K562 (cell line): ENCODE measurements at regions not wholly inside any gene's neighbourhood (a gene's known extent, or its start where the extent isn't known, plus 50 kb on each side); places are given as distances from the start of the nearest gene placed in this dataset.

Experiments
- ATAC-seq: fragments of 200-7000 bp; cut with Tn5 transposase; 3 replicates; pipeline ENCODE4 v1.9.1; 2020; ENCODE audit warnings: moderate library complexity
- BruUV-seq: library from RNA; stranded (reverse); fragments of 400-500 nt; replicated peaks from 2 replicates; lab custom pipeline; 2021; lab: Mats Ljungman, UMichigan
- CTCF ChIA-PET: fragments of 300-600 bp; formaldehyde crosslinking; extraction: SDS; loops from one replicate; lab custom pipeline; 2021; ENCODE audit warnings: low intra/inter-chr PET ratio; lab: Yijun Ruan, JAX
- POLR2A ChIA-PET: fragments of 300-600, 350-650 bp; sonication (Branson Sonifier 250); formaldehyde crosslinking; extraction: SDS; loops from one replicate; lab custom pipeline; 2021; ENCODE audit warnings: antibody characterized with exemption, inconsistent platforms; lab: Yijun Ruan, JAX
- DNase-seq, 4 experiments: peaks; one replicate each; pipeline versions ENCODE4 v3.0.0 to v3.0.0-alpha.2; 2011 to 2018; ENCODE audit warnings: low spot score in 3 of 4, mixed read lengths in 3 of 4; ENCODE audit errors: extremely low read depth in 1 of 4
- FAIRE-seq: peaks from 2 replicates; lab custom pipeline; 2011; peaks lifted over from hg19 to GRCh38; lab: Jason Lieb, UNC
- H2AFZ ChIP-seq: 2 replicates; pipeline ENCODE4 v1.6.0; 2011; ENCODE audit warnings: low read depth, low read length, control low read depth, inconsistent platforms
- H3K27ac ChIP-seq: fragments of 200-600 bp; 3 replicates; pipeline ENCODE4 v1.8.0; 2011; ENCODE audit warnings: low read depth, mild to moderate bottlenecking, control low read depth, inconsistent platforms, low read length, moderate library complexity, mixed read lengths; ENCODE audit errors: extremely low read depth
- H3K27me3 ChIP-seq, 2 experiments: fragments of 300-600 bp in 1 of 2; 2 replicates in 1 of 2; 3 replicates in 1 of 2; pipeline versions ENCODE4 v1.6.0 to v1.8.0; 2011; ENCODE audit warnings: inconsistent platforms in 2 of 2, low read length in 2 of 2, mild to moderate bottlenecking in 1 of 2, mixed read lengths in 1 of 2, moderate library complexity in 1 of 2; ENCODE audit not compliant: control insufficient read depth in 2 of 2, insufficient read depth in 2 of 2
- H3K36me3 ChIP-seq: fragments of 300-600 bp; 3 replicates; pipeline ENCODE4 v1.8.0; 2011; ENCODE audit warnings: mild to moderate bottlenecking, low read length, inconsistent platforms; ENCODE audit not compliant: control insufficient read depth, insufficient read depth
- H3K4me1 ChIP-seq, 2 experiments: fragments of 200-600 bp in 1 of 2; replicated peaks in 1 of 2; 2 replicates in 1 of 2; 3 replicates in 1 of 2; pipeline versions ENCODE4 v1.5.1 to v1.8.0; 2011; ENCODE audit warnings: inconsistent platforms in 2 of 2, low read length in 2 of 2, mild to moderate bottlenecking in 1 of 2, mixed read lengths in 1 of 2, moderate library complexity in 1 of 2; ENCODE audit not compliant: control insufficient read depth in 2 of 2, insufficient read depth in 2 of 2
- H3K4me2 ChIP-seq: 2 replicates; pipeline ENCODE4 v1.6.1; 2011; ENCODE audit warnings: low read length, control low read depth, inconsistent platforms, mixed read lengths; ENCODE audit not compliant: insufficient read depth
- H3K4me3 ChIP-seq: fragments of 200-600 bp; sonication (generic), shearing (Covaris generic); 2 replicates; pipeline ENCODE4 v1.5.1; 2016; ENCODE audit warnings: control low read depth, inconsistent platforms
- H3K79me2 ChIP-seq: fragments of 200-600 bp; 3 replicates; pipeline ENCODE4 v1.8.0; 2011; ENCODE audit warnings: low read length, inconsistent platforms; ENCODE audit not compliant: control insufficient read depth, insufficient read depth
- H3K9ac ChIP-seq, 2 experiments: 2 replicates each; pipeline versions ENCODE4 v1.6.0 to v1.6.1; 2011; ENCODE audit warnings: low read depth in 2 of 2, low read length in 2 of 2, control low read depth in 1 of 2, inconsistent platforms in 1 of 2, mild to moderate bottlenecking in 1 of 2, mixed read lengths in 1 of 2; ENCODE audit not compliant: insufficient read depth in 1 of 2
- H3K9me1 ChIP-seq: one replicate; pipeline ENCODE4 v1.6.0; 2011; ENCODE audit warnings: inconsistent platforms, mild to moderate bottlenecking, low read length, moderate library complexity; ENCODE audit not compliant: control insufficient read depth, insufficient read depth
- H3K9me3 ChIP-seq: replicated peaks from 2 replicates; pipeline ENCODE4 v1.5.1; 2011; ENCODE audit warnings: low read depth, low read length, inconsistent platforms; ENCODE audit not compliant: control insufficient read depth, insufficient read depth
- H4K20me1 ChIP-seq: replicated peaks from 2 replicates; pipeline ENCODE4 v1.6.1; 2011; ENCODE audit warnings: low read length, inconsistent platforms, mixed read lengths; ENCODE audit not compliant: control insufficient read depth, insufficient read depth
- HNRNPUL1 ChIP-seq: fragments of 200-400 bp; formaldehyde crosslinking; IDR thresholded peaks from 2 replicates; pipeline ENCODE4 v1.6.1; 2017; ENCODE audit warnings: low read length
- SMARCA4 ChIP-seq: fragments of 450-650 bp; IDR thresholded peaks from 2 replicates; pipeline ENCODE4 v1.6.1; 2016
- ZZZ3 ChIP-seq: fragments of 450-650 bp; IDR thresholded peaks from 2 replicates; pipeline ENCODE4 v1.6.1; 2016; ENCODE audit warnings: antibody characterized with exemption, mild to moderate bottlenecking, moderate library complexity
- WGBS: fragments of 100-300 bp; shearing (Covaris generic); methylation state at CpG from one replicate; pipeline ENCODE4 v1.1.6; 2016; ENCODE audit warnings: low coverage, mixed read lengths; ENCODE audit not compliant: insufficient coverage; ENCODE audit errors: missing lambda C conversion rate; 5-methylcytosine and 5-hydroxymethylcytosine counted together
- in situ Hi-C: fragments of 300-500 bp; cut with MboI; formaldehyde crosslinking; loops from 4 replicates; pipeline ENCODE4 v1.15.0; 2018; ENCODE audit warnings: inconsistent platforms, mixed read lengths
- intact Hi-C: fragments of 100-400 bp; cut with micrococcal nuclease; formaldehyde crosslinking; loops from 2 replicates; pipeline ENCODE4 v1.14.2; 2022
- TF ChIP-seq, protein P1 (sequence below): fragments of 250-450 bp; sonication (Bioruptor Pico); IDR thresholded peaks from 2 replicates; pipeline ENCODE4 v1.8.0; 2022; ENCODE audit warnings: inconsistent platforms, mild to moderate bottlenecking, moderate library complexity, borderline replicate concordance

- TF ChIP-seq, protein P1, sequence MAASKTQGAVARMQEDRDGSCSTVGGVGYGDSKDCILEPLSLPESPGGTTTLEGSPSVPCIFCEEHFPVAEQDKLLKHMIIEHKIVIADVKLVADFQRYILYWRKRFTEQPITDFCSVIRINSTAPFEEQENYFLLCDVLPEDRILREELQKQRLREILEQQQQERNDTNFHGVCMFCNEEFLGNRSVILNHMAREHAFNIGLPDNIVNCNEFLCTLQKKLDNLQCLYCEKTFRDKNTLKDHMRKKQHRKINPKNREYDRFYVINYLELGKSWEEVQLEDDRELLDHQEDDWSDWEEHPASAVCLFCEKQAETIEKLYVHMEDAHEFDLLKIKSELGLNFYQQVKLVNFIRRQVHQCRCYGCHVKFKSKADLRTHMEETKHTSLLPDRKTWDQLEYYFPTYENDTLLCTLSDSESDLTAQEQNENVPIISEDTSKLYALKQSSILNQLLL (CRISPR knock-in tag) = no peak
- no peak for TF ChIP-seq HNRNPUL1
- TF ChIP-seq, all 486 proteins: peak for 0
These were observed 354.5 kb downstream of the PID1 start (continued) for GRCh38 chr2:228916416-228917090.

GRCh38 chr2:228913176-228913575 lies 357.9 kb downstream of the PID1 start:
- no peak overlapping the region for H2AFZ ChIP-seq
- H3K9me1 ChIP-seq = no peaks in the 10 kb centered on the region
- WGBS = 0% methylated on average over 3 of the region's 3 CpGs
- ATAC-seq = no peak
- H3K4me2 ChIP-seq = no peak overlapping the region
- no peak overlapping the region for H3K27ac ChIP-seq
- no peaks in the 10 kb centered on the region for H3K79me2 ChIP-seq
- FAIRE-seq = no peak
- intact Hi-C loops = no loop called here
- H3K27me3 ChIP-seq = no peaks in the 10 kb centered on the region
- no peaks in the 10 kb centered on the region for H4K20me1 ChIP-seq
- no peak for DNase-seq
- TF ChIP-seq ZZZ3 (no peak), SMARCA4 (no peak)
- no peak overlapping the region for H3K4me3 ChIP-seq
- ChIA-PET CTCF (no interaction called here), POLR2A (no interaction called here)
- in situ Hi-C loops = no loop called here
- H3K4me1 ChIP-seq = no peaks in the 10 kb centered on the region
- no peaks in the 10 kb centered on the region for H3K36me3 ChIP-seq
- BruUV-seq = no TSS peak
- H3K9me3 ChIP-seq = no peaks in the 10 kb centered on the region
- H3K9ac ChIP-seq = no peak overlapping the region
